ENCODE measurements at regions not wholly inside any gene's neighbourhood (a gene's known extent, or its start where the extent isn't known, plus 50 kb on each side); places are given as distances from the start of the nearest gene placed in this dataset.

GRCh38 chr5:2946315-2946714, 194.8 kb upstream of the IRX2 start:
- H3K4me3 ChIP-seq (replicated peaks in 1 of 2; ENCODE audit: low read depth in 1 of 2, low read length in 2 of 2): no peak overlapping the region
- POLR2A ChIA-PET: no interaction called here

More at GRCh38 chr5:2946315-2946714, 194.8 kb upstream of the IRX2 start:
- no peaks in the 10 kb centered on the region for H3K4me1 ChIP-seq (ENCODE audit: control insufficient read depth in 1 of 2, insufficient read depth in 2 of 2, low read length in 2 of 2)
- TF ChIP-seq CEBPB (IDR thresholded peaks at IDR 0.05; ENCODE audit: low read depth) (no peak), YY1 (IDR thresholded peaks at IDR 0.05; ENCODE audit: extremely low read depth, insufficient replicate concordance, low read depth, low read length) (no peak), SP1 (IDR thresholded peaks at IDR 0.05; ENCODE audit: low read depth) (no peak), CBX3 (IDR thresholded peaks at IDR 0.05; ENCODE audit: low read depth) (no peak), RAD21 (IDR thresholded peaks at IDR 0.05; ENCODE audit: low read depth) (no peak), EZH2phosphoT487 (IDR thresholded peaks at IDR 0.05; ENCODE audit: borderline replicate concordance) (no peak), TCF7L2 (IDR thresholded peaks at IDR 0.05; ENCODE audit: borderline replicate concordance, extremely low read depth, insufficient read depth, insufficient read length) (no peak), REST (IDR thresholded peaks at IDR 0.05; ENCODE audit: low read depth) (no peak), POLR2AphosphoS5 (IDR thresholded peaks at IDR 0.05; ENCODE audit: low read depth, low read length) (no peak), EGR1 (IDR thresholded peaks at IDR 0.05; ENCODE audit: low read depth) (no peak)
- TF ChIP-seq, protein P1, sequence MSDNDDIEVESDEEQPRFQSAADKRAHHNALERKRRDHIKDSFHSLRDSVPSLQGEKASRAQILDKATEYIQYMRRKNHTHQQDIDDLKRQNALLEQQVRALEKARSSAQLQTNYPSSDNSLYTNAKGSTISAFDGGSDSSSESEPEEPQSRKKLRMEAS (IDR thresholded peaks at IDR 0.05): no peak
- H3K27ac ChIP-seq (ENCODE audit: low read depth, low read length): no peak overlapping the region
- ATAC-seq: no peak
- H3K9ac ChIP-seq (ENCODE audit: low read length): no peak overlapping the region
- no peak overlapping the region for H3K4me2 ChIP-seq (ENCODE audit: low read length)
- peaks cover 14 to 30% of the 10 kb centered on the region in 2 experiments; a peak in 2 of 4 replicates for H3K9me3 ChIP-seq (ENCODE audit: control insufficient read depth in 1 of 2, insufficient read depth in 1 of 2, low read depth in 1 of 2, low read length in 2 of 2)
- H3K27me3 ChIP-seq (ENCODE audit: insufficient read depth, low read length): no peaks in the 10 kb centered on the region
- no TSS peak for BruUV-seq (replicated peaks)
- ChIA-PET RAD21 (ENCODE audit: low non-redundant PET in 1 of 2, low total read pairs in 2 of 2, uncharacterized antibody in 2 of 2, unreplicated experiment in 2 of 2) (no interaction called here), CTCF (no interaction called here)
- DNase-seq (ENCODE audit: low read depth, low spot score): no peak
- no peaks in the 10 kb centered on the region for H3K36me3 ChIP-seq (ENCODE audit: control insufficient read depth in 1 of 2, insufficient read depth in 2 of 2, low read length in 2 of 2)
- no peak overlapping the region for H2AFZ ChIP-seq (ENCODE audit: low read depth, low read length, poor library complexity, severe bottlenecking)
- no peaks in the 10 kb centered on the region for H3K79me2 ChIP-seq (ENCODE audit: insufficient read depth, low read length)
- no peaks in the 10 kb centered on the region for H4K20me1 ChIP-seq (ENCODE audit: insufficient read depth)
- intact Hi-C loops (cut with micrococcal nuclease): no loop called here
- H3K9me2 ChIP-seq (ENCODE audit: insufficient read depth): no peaks in the 10 kb centered on the region
